PC-9 (cell line): ENCODE measurements at regions not wholly inside any gene's neighbourhood (a gene's known extent, or its start where the extent isn't known, plus 50 kb on each side); places are given as distances from the start of the nearest gene placed in this dataset.

ENCODE experiments used
- CTCF ChIP-seq: fragments of 200-600 bp; sonication (generic); conservative IDR thresholded peaks from 2 replicates; pipeline ENCODE4 v1.6.1; 2017; ENCODE audit warnings: mixed run types, antibody characterized with exemption, mild to moderate bottlenecking, moderate library complexity
- EZH2 ChIP-seq: fragments of 200-600 bp; sonication (generic); IDR thresholded peaks from 2 replicates; pipeline ENCODE4 v1.8.0; 2017; ENCODE audit warnings: antibody characterized with exemption, low read depth

GRCh38 chr12:83827860-83828259, 1084.7 kb downstream of the SLC6A15 start:
- TF ChIP-seq EZH2 (no peak), CTCF (no peak)
